ENCODE measurements at regions not wholly inside any gene's neighbourhood (a gene's known extent, or its start where the extent isn't known, plus 50 kb on each side); places are given as distances from the start of the nearest gene placed in this dataset.

- no peak for TF ChIP-seq EZH2 (optimal IDR thresholded peaks at IDR 0.05; ENCODE audit: low read depth, low read length)
- TF ChIP-seq CTCF (IDR thresholded peaks at IDR 0.05; ENCODE audit: low read length): no peak
- TF ChIP-seq EZH2phosphoT487 (IDR thresholded peaks at IDR 0.05; ENCODE audit: low read length): no peak
Observed at GRCh38 chr10:30769361-30769760, 139.8 kb upstream of the LYZL2 start.
